ENCODE measurements at regions not wholly inside any gene's neighbourhood (a gene's known extent, or its start where the extent isn't known, plus 50 kb on each side); places are given as distances from the start of the nearest gene placed in this dataset.

DNA sequence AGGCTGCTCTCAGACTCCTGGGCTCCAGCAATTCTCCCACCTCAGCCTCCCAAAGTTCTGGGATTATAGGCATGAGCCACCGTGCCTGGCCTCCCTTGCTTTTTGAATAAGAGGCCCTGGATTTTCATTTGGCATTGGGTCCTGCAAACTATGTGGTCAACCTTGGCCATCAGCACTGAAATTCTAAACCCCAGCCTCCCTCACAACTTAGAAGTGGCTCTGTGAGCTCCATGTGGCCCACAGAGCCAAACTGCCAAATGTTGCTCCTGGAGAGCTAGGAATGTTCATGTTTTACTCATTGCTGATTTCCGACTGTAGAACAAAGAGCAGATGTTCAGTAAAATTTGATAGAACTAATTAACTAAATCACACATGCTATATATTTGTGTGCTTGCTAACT lies 210.6 kb upstream of the AGAP1 start:
- H3K4me2 ChIP-seq, result no peak overlapping the region
- no peaks in the 10 kb centered on the region for H3K79me2 ChIP-seq
- H3K9me3 ChIP-seq (ENCODE audit: low read depth), result no peaks in the 10 kb centered on the region
- H3K36me3 ChIP-seq (replicated peaks; ENCODE audit: insufficient read depth, low read depth), result no peaks in the 10 kb centered on the region
- no peaks in the 10 kb centered on the region for H4K20me1 ChIP-seq (ENCODE audit: insufficient read depth, poor library complexity, severe bottlenecking)
- H3K4me1 ChIP-seq (ENCODE audit: insufficient read depth), result no peaks in the 10 kb centered on the region
- no peak for TF ChIP-seq EZH2phosphoT487 (IDR thresholded peaks at IDR 0.05; ENCODE audit: low read depth, severe bottlenecking, unreplicated experiment)
- TF ChIP-seq, protein P1, sequence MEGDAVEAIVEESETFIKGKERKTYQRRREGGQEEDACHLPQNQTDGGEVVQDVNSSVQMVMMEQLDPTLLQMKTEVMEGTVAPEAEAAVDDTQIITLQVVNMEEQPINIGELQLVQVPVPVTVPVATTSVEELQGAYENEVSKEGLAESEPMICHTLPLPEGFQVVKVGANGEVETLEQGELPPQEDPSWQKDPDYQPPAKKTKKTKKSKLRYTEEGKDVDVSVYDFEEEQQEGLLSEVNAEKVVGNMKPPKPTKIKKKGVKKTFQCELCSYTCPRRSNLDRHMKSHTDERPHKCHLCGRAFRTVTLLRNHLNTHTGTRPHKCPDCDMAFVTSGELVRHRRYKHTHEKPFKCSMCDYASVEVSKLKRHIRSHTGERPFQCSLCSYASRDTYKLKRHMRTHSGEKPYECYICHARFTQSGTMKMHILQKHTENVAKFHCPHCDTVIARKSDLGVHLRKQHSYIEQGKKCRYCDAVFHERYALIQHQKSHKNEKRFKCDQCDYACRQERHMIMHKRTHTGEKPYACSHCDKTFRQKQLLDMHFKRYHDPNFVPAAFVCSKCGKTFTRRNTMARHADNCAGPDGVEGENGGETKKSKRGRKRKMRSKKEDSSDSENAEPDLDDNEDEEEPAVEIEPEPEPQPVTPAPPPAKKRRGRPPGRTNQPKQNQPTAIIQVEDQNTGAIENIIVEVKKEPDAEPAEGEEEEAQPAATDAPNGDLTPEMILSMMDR (IDR thresholded peaks at IDR 0.05; ENCODE audit: poor library complexity), result no peak
- H3K27me3 ChIP-seq, result no peaks in the 10 kb centered on the region
- H3K4me3 ChIP-seq, result no peak overlapping the region
- H3K9me2 ChIP-seq (replicated peaks; ENCODE audit: insufficient read depth), result no peaks in the 10 kb centered on the region
- H2AFZ ChIP-seq, result no peak overlapping the region
- no peak overlapping the region for H3K27ac ChIP-seq
- WGBS (ENCODE audit: low lambda C conversion rate, missing lambda C conversion rate), result 88% methylated on average over 2 of the region's 2 CpGs
- no peak for DNase-seq (ENCODE audit: low spot score)

DNA sequence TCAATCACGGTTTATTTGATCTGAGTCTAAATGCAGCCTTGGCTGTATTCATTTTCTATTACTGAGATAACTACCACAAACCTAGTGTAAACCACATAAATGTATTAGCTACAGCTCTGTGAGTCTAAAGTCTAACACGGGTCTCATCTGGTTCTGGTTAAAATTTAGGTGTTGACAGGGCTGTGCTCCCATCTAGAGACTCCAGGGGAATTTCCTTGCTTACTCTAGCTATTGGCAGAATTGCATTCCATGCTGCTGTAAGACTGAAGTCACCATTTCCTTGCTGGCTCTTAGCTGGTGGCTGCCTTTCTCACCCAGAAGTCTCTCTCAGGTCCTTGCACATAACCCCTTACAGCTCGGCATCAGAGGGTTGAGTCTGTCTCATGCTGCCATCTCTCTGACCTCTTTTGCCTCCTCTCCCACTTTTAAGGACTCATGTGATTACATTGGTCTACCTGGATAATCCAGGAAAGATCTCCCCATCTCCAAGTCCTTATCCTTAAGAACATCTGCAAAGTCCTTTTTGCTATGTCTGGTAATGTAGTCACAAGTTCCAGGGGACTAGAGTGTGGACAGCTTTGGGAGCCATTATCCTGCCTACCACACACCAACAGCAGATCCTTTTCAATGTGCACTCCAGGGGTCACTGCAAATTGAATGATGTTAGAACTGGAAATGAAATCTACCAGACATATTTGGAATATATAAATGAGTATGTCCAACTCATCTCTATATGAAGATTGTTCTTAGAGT lies 207.0 kb upstream of the AGAP1 start:
- H3K27ac ChIP-seq, result no peak overlapping the region
- no peaks in the 10 kb centered on the region for H3K79me2 ChIP-seq
- H3K4me2 ChIP-seq, result no peak overlapping the region
- DNase-seq (ENCODE audit: low spot score), result no peak
- H2AFZ ChIP-seq, result no peak overlapping the region
- H3K27me3 ChIP-seq, result no peaks in the 10 kb centered on the region
- H3K9me3 ChIP-seq (ENCODE audit: low read depth), result no peaks in the 10 kb centered on the region
- no peaks in the 10 kb centered on the region for H4K20me1 ChIP-seq (ENCODE audit: insufficient read depth, poor library complexity, severe bottlenecking)
- no peaks in the 10 kb centered on the region for H3K36me3 ChIP-seq (replicated peaks; ENCODE audit: insufficient read depth, low read depth)
- TF ChIP-seq EZH2phosphoT487 (IDR thresholded peaks at IDR 0.05; ENCODE audit: low read depth, severe bottlenecking, unreplicated experiment) (no peak), EZH2 (IDR thresholded peaks at IDR 0.05; ENCODE audit: borderline replicate concordance) (no peak)
- TF ChIP-seq, protein P1 (IDR thresholded peaks at IDR 0.05; ENCODE audit: poor library complexity), result no peak
- 66% methylated on average over 3 of the region's 3 CpGs for WGBS (ENCODE audit: low lambda C conversion rate, missing lambda C conversion rate)
- H3K9me2 ChIP-seq (replicated peaks; ENCODE audit: insufficient read depth), result no peaks in the 10 kb centered on the region
- H3K4me3 ChIP-seq, result no peak overlapping the region
- no peaks in the 10 kb centered on the region for H3K4me1 ChIP-seq (ENCODE audit: insufficient read depth)

DNA sequence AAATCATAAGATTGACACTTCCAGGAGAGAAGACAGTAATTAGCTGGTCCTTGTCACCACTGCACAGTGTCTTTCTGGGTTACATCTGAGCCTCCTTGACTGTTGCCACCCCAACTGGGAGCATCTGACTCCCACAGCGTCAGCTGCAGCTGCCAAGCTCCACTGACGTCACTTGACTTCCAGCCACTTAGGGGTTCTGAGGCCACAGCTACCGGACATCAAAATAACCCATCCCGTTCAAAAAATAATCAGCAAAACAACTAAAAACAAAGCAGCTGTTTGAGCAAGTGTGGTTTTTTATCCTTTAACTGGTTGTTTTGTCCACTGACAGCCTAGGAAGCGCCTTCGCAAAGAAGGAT lies 206.5 kb upstream of the AGAP1 start:
- Histone ChIP-seq H3K27ac (no peak overlapping the region), H3K27me3 (no peaks in the 10 kb centered on the region), H3K9me2 (replicated peaks; ENCODE audit: insufficient read depth) (no peaks in the 10 kb centered on the region), H3K79me2 (no peaks in the 10 kb centered on the region), H3K4me1 (ENCODE audit: insufficient read depth) (no peaks in the 10 kb centered on the region), H4K20me1 (ENCODE audit: insufficient read depth, poor library complexity, severe bottlenecking) (no peaks in the 10 kb centered on the region), H3K9me3 (ENCODE audit: low read depth) (no peaks in the 10 kb centered on the region), H2AFZ (no peak overlapping the region), H3K4me2 (no peak overlapping the region), H3K36me3 (replicated peaks; ENCODE audit: insufficient read depth, low read depth) (no peaks in the 10 kb centered on the region), H3K4me3 (no peak overlapping the region)
- TF ChIP-seq EZH2 (IDR thresholded peaks at IDR 0.05; ENCODE audit: borderline replicate concordance) (no peak), EZH2phosphoT487 (IDR thresholded peaks at IDR 0.05; ENCODE audit: low read depth, severe bottlenecking, unreplicated experiment) (no peak)
- TF ChIP-seq, protein P1 (IDR thresholded peaks at IDR 0.05; ENCODE audit: poor library complexity), result no peak
- no peak for DNase-seq (ENCODE audit: low spot score)
- WGBS (ENCODE audit: low lambda C conversion rate, missing lambda C conversion rate), result 92% methylated on average over 6 of the region's 6 CpGs

Data from hepatocyte (in vitro differentiated cells).